HepG2 (cell line): ENCODE measurements at regions not wholly inside any gene's neighbourhood (a gene's known extent, or its start where the extent isn't known, plus 50 kb on each side); places are given as distances from the start of the nearest gene placed in this dataset.

Experiments
- ATAC-seq: fragments of 200-7000 bp; cut with Tn5 transposase; 3 replicates; pipeline ENCODE4 v1.9.1; 2020; ENCODE audit warnings: mild to moderate bottlenecking, moderate library complexity
- BruUV-seq: library from RNA; stranded (reverse); fragments of 400-500 nt; replicated peaks from 2 replicates; lab custom pipeline; 2021; lab: Mats Ljungman, UMichigan
- CTCF ChIA-PET: fragments of 300-600 bp; formaldehyde crosslinking; extraction: SDS; loops from one replicate; lab custom pipeline; 2021; ENCODE audit warnings: low total read pairs, inconsistent platforms, low intra/inter-chr PET ratio; lab: Yijun Ruan, JAX
- POLR2A ChIA-PET: fragments of 350-600 bp; sonication (Branson Sonifier 250); formaldehyde crosslinking; loops from one replicate; lab custom pipeline; 2020; ENCODE audit warnings: antibody characterized with exemption, inconsistent platforms; lab: Yijun Ruan, JAX
- DNase-seq: peaks from one replicate; pipeline ENCODE4 v3.0.0-alpha.2; 2015; ENCODE audit warnings: low spot score
- FAIRE-seq: peaks from 3 replicates; lab custom pipeline; 2011; peaks lifted over from hg19 to GRCh38; lab: Jason Lieb, UNC
- H2AFZ ChIP-seq: one replicate; pipeline ENCODE4 v1.6.1; 2011; ENCODE audit warnings: low read length, inconsistent platforms
- H3K27ac ChIP-seq: fragments of 300-600 bp; 3 replicates; pipeline ENCODE4 v1.8.0; 2011; ENCODE audit warnings: mixed run types, mild to moderate bottlenecking, mixed read lengths, low read length, inconsistent platforms; ENCODE audit not compliant: insufficient read depth; ENCODE audit errors: extremely low read length
- H3K27me3 ChIP-seq, 2 experiments: fragments of 200-600 bp in 1 of 2; 2 replicates in 1 of 2; 3 replicates in 1 of 2; pipeline versions ENCODE4 v1.6.0 to v1.8.0; 2011; ENCODE audit warnings: low read length in 2 of 2, mild to moderate bottlenecking in 2 of 2, moderate library complexity in 2 of 2, inconsistent platforms in 1 of 2; ENCODE audit not compliant: insufficient read depth in 2 of 2, control insufficient read depth in 1 of 2
- H3K36me3 ChIP-seq, 2 experiments: fragments of 200-600 bp in 1 of 2; replicated peaks in 1 of 2; 2 replicates in 1 of 2; 3 replicates in 1 of 2; pipeline versions ENCODE4 v1.5.1 to v1.8.0; 2011; ENCODE audit warnings: low read length in 2 of 2, inconsistent platforms in 1 of 2; ENCODE audit not compliant: insufficient read depth in 2 of 2, control insufficient read depth in 1 of 2
- H3K4me1 ChIP-seq: 2 replicates; pipeline ENCODE4 v1.5.1; 2012; ENCODE audit warnings: low read length, inconsistent platforms; ENCODE audit not compliant: insufficient read depth
- H3K4me2 ChIP-seq: 2 replicates; pipeline ENCODE4 v1.6.0; 2011; ENCODE audit warnings: low read depth, low read length, inconsistent platforms
- H3K4me3 ChIP-seq, 3 experiments: fragments of 200-600 bp in 1 of 3; sonication (generic), shearing (Covaris generic) in 1 of 3; replicated peaks in 1 of 3; 2 replicates each; pipeline ENCODE4 v1.5.1; 2011 to 2016; ENCODE audit warnings: low read length in 3 of 3, inconsistent platforms in 2 of 3, low read depth in 2 of 3, mild to moderate bottlenecking in 2 of 3, control low read depth in 1 of 3, mixed read lengths in 1 of 3; ENCODE audit not compliant: insufficient read depth in 1 of 3
- H3K79me2 ChIP-seq: one replicate; pipeline ENCODE4 v1.6.1; 2011; ENCODE audit warnings: low read length, inconsistent platforms; ENCODE audit not compliant: insufficient read depth
- H3K9ac ChIP-seq: 2 replicates; pipeline ENCODE4 v1.6.0; 2011; ENCODE audit warnings: mild to moderate bottlenecking, low read depth, low read length, inconsistent platforms; ENCODE audit not compliant: insufficient read depth
- H3K9me3 ChIP-seq: 2 replicates; pipeline ENCODE4 v1.5.1; 2012; ENCODE audit warnings: mild to moderate bottlenecking, low read length
- H4K20me1 ChIP-seq: 2 replicates; pipeline ENCODE4 v1.6.0; 2011; ENCODE audit warnings: inconsistent platforms, mild to moderate bottlenecking, low read length, moderate library complexity; ENCODE audit not compliant: insufficient read depth
- ATRX ChIP-seq: sonication (generic); formaldehyde crosslinking; IDR thresholded peaks from 2 replicates; pipeline ENCODE4 v1.4.0; 2020; ENCODE audit warnings: missing genetic modification reagents, borderline replicate concordance
- FIP1L1 ChIP-seq: fragments of 200-400 bp; formaldehyde crosslinking; IDR thresholded peaks from 2 replicates; pipeline ENCODE4 v1.6.1; 2018; ENCODE audit warnings: low read depth, mild to moderate bottlenecking, low read length, moderate library complexity, borderline replicate concordance; ENCODE audit not compliant: insufficient read depth
- GABPB1 ChIP-seq: IDR thresholded peaks from 2 replicates; pipeline ENCODE4 v1.6.1; 2016; ENCODE audit warnings: mild to moderate bottlenecking, missing genetic modification reagents, moderate library complexity, missing compliant biosample characterization
- HES4 ChIP-seq: sonication (generic); formaldehyde crosslinking; IDR thresholded peaks from 2 replicates; pipeline ENCODE4 v1.9.0; 2021; ENCODE audit warnings: mild to moderate bottlenecking, missing genetic modification reagents, borderline replicate concordance
- JUNB ChIP-seq: sonication (generic); formaldehyde crosslinking; IDR thresholded peaks from 2 replicates; pipeline ENCODE4 v1.8.0; 2022; ENCODE audit warnings: missing genetic modification reagents, mild to moderate bottlenecking, borderline replicate concordance
- ZHX1 ChIP-seq: sonication (generic); formaldehyde crosslinking; IDR thresholded peaks from 2 replicates; pipeline ENCODE4 v1.8.1; 2022; ENCODE audit warnings: low read depth, mild to moderate bottlenecking, missing genetic modification reagents
- ZNF10 ChIP-seq: sonication (generic); formaldehyde crosslinking; IDR thresholded peaks from 2 replicates; pipeline ENCODE4 v1.4.0; 2020; ENCODE audit warnings: mild to moderate bottlenecking, low read depth, missing genetic modification reagents, borderline replicate concordance
- ZNF275 ChIP-seq: sonication (generic); formaldehyde crosslinking; IDR thresholded peaks from 2 replicates; pipeline ENCODE4 v1.8.0; 2022; ENCODE audit warnings: missing genetic modification reagents, mild to moderate bottlenecking, inconsistent platforms, borderline replicate concordance
- ZNF776 ChIP-seq: sonication (generic); formaldehyde crosslinking; IDR thresholded peaks from 2 replicates; pipeline ENCODE4 v1.4.0; 2020; ENCODE audit warnings: mild to moderate bottlenecking, missing genetic modification reagents
- ZNF816 ChIP-seq: sonication (generic); formaldehyde crosslinking; IDR thresholded peaks from 2 replicates; pipeline ENCODE4 v1.8.0; 2022; ENCODE audit warnings: missing genetic modification reagents, mild to moderate bottlenecking, borderline replicate concordance
- ZUFSP ChIP-seq: sonication (generic); formaldehyde crosslinking; IDR thresholded peaks from 2 replicates; pipeline ENCODE4 v1.9.0; 2021; ENCODE audit warnings: missing genetic modification reagents, mild to moderate bottlenecking, borderline replicate concordance
- WGBS: methylation state at CpG from one replicate; pipeline ENCODE4 v1.1.6; 2017; ENCODE audit warnings: low lambda C conversion rate; 5-methylcytosine and 5-hydroxymethylcytosine counted together
- in situ Hi-C: cut with HindIII; loops from 2 replicates; pipeline ENCODE4 v1.10.0; 2017; ENCODE audit warnings: low pct_unique_long_range_greater_than_20kb; ENCODE audit not compliant: extremely low pct_ligation_motif_present
- intact Hi-C: fragments of 100-400 bp; cut with micrococcal nuclease; formaldehyde crosslinking; loops from one replicate; pipeline ENCODE4 v1.10.0; 2022; ENCODE audit not compliant: unreplicated experiment

- Histone ChIP-seq H3K9ac (no peak overlapping the region), H3K4me3 (no peak overlapping the region)
Measured at GRCh38 chrX:26295425-26295824, 79.5 kb downstream of the MAGEB5 start.

GRCh38 chrX:26286836-26287235, 70.9 kb downstream of the MAGEB5 start:
- 0 out of 2 replicates have a peak, but pooled peaks cover 5% of the 10 kb centered on the region for H3K9me3 ChIP-seq
- no TSS peak for BruUV-seq
- DNase-seq (peak; percentile 0), FAIRE-seq (no peak), ATAC-seq (no peak)
- H3K4me3 ChIP-seq, result no peak overlapping the region
- in situ Hi-C loops (no loop called here), intact Hi-C loops (no loop called here)
- H3K27me3 ChIP-seq, result no peaks in the 10 kb centered on the region
- H3K4me2 ChIP-seq, result no peak overlapping the region
- ChIA-PET CTCF (no interaction called here), POLR2A (no interaction called here)
- WGBS, result 0% methylated on average over 2 of the region's 9 CpGs
- no peak overlapping the region for H3K27ac ChIP-seq
- H3K4me1 ChIP-seq, result no peaks in the 10 kb centered on the region
- no peaks in the 10 kb centered on the region for H3K79me2 ChIP-seq
- H2AFZ ChIP-seq, result no peak overlapping the region
- TF ChIP-seq ATRX (CRISPR knock-in tag) (no peak), ZNF776 (CRISPR knock-in tag) (no peak), ZHX1 (CRISPR knock-in tag) (no peak), ZUFSP (no peak), FIP1L1 (no peak), GABPB1 (CRISPR knock-in tag) (no peak), HES4 (CRISPR knock-in tag) (no peak), ZNF816 (CRISPR knock-in tag) (no peak), ZNF10 (no peak)
- H3K9ac ChIP-seq, result no peak overlapping the region
- no peaks in the 10 kb centered on the region for H3K36me3 ChIP-seq
- no peaks in the 10 kb centered on the region for H4K20me1 ChIP-seq

More at GRCh38 chrX:26295425-26295824, 79.5 kb downstream of the MAGEB5 start:
- CTCF ChIA-PET, result no interaction called here
- BruUV-seq, result no TSS peak
- DNase-seq (no peak), ATAC-seq (no peak), FAIRE-seq (no peak)
- peaks cover 12% of the 10 kb centered on the region; the same call in 1 of the 2 replicates for H3K9me3 ChIP-seq
- H2AFZ ChIP-seq, result no peak overlapping the region
- H3K27ac ChIP-seq, result no peak overlapping the region
- WGBS, result 7% methylated on average over 1 of the region's 1 CpG
- POLR2A ChIA-PET, result no interaction called here
- TF ChIP-seq ZNF275 (CRISPR knock-in tag) (no peak), JUNB (CRISPR knock-in tag) (no peak)
- no peaks in the 10 kb centered on the region for H3K36me3 ChIP-seq
- no peaks in the 10 kb centered on the region for H3K79me2 ChIP-seq
- H3K4me2 ChIP-seq, result no peak overlapping the region
- intact Hi-C loops, result no loop called here
- no peaks in the 10 kb centered on the region for H3K4me1 ChIP-seq
- H3K27me3 ChIP-seq, result no peaks in the 10 kb centered on the region
- in situ Hi-C loops, result no loop called here
- no peaks in the 10 kb centered on the region for H4K20me1 ChIP-seq
